NCI-H1436 treated with DMSO at 0.1 percent for 48 hours (cell line): ENCODE measurements at regions not wholly inside any gene's neighbourhood (a gene's known extent, or its start where the extent isn't known, plus 50 kb on each side); places are given as distances from the start of the nearest gene placed in this dataset.

Experiments used
- DNase-seq: peaks from one replicate; lab custom pipeline; 2025; lab: John Stamatoyannopoulos, UW

DNA sequence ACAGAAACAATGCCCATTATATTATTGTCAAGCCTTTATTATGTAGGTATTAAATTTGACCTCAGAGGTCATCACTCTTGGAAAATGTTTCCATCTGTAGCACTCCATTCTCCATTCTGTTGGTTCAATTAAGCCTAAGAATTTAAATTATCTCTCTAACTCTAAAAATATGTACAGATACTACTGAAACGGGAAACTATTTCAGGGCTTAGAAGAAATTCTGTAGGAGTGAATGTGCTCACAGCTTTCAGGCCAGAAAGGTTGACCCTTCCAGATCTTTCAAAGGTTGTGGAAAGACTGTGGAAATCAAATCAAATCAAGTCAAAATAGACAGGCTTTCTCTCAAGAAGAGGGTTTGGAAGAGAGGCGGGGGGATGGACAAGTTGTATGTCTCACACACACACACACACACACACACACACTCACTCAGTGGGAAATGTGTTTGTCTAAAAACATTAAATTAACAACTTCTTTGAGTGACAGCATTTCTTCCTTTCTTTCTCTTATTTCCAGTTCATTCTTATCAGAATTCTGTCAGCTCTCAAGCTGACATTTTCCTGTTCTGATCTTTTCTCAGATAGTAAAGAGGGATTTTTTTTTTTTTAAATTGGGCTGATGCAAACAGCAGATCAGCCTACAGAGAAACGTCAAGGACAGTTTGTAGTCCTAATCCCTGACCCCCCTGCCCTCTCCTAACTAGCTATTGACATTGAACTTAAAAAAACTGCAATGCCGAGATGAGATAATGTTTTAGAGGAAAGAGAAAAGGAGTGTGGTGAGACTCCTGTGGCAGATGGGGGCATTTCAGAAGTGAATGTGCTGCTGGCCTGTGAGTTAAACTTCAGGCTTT is 139.0 kb upstream of the ZFHX3 start:
- DNase-seq: no peak

DNA sequence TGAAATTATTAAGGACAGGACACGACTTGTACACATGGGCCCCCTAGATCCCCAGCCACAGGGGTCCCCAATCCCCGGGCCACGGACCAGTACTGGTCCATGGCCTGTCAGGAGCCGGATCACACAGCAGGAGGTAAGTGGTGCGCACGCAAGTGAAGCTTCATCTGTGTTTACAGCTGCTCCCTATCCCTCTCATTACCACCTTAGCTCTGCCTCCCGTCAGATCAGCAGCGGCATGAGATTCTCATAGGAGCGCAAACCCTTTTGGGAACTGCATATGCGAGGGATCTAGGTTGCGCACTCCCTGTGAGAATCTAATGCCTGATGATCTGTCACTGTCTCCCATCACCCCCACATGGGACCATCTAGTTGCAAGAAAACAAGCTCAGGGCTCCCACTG is 137.8 kb upstream of the ZFHX3 start:
- DNase-seq: no peak

DNA sequence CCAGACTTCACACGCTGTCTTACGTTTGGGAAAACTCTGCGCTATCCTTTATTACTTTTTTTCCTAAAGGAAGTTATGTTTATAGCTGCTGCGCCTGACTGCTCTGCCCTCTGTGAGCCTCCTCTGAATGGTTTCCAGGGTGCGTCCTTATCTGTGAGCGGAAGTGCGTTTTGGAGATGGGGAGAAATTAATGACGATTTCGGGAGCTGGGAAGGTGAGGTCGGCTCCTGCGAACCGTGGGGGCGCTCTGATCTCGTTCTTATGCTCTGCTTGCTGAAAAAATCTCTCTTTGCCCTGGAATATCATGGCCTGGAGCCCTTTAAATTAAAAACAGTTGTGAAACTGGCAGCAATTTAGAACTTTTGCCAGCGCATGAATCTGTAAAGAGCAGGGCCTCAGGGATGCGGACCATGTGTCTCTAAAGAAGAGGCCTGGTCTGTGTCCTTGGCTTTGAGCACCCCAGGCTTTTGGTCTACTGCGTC is 135.7 kb upstream of the ZFHX3 start:
- no peak for DNase-seq

DNA sequence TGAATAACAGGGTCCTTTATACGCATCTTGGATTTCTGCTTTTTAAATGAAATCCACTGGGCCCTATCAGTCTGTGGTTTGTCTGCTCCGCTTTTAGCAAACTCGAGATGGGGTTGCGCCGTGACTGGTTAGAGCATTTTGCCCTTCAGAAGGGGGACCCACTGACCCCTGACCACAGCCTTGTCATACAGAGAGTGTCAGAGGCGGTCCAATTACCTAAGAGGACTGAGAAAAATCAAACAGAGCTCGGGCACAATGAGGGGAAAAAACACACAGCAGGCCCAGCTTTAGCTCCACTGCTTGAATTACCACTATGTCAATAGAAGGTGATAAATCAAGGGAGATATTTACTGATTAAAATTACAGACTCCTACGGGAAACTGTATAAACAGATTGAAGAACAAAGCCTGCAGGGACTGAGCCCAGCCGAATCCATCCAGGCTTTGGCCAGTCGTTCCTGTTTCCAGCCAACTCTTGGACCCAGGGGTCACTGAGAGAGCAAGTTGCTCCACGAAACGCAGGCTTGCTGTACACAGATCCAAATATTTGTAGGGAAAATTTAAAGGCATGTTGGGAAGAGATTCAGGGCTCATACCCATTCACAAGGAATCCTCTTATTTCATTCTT is 131.9 kb upstream of the ZFHX3 start:
- DNase-seq: no peak

DNA sequence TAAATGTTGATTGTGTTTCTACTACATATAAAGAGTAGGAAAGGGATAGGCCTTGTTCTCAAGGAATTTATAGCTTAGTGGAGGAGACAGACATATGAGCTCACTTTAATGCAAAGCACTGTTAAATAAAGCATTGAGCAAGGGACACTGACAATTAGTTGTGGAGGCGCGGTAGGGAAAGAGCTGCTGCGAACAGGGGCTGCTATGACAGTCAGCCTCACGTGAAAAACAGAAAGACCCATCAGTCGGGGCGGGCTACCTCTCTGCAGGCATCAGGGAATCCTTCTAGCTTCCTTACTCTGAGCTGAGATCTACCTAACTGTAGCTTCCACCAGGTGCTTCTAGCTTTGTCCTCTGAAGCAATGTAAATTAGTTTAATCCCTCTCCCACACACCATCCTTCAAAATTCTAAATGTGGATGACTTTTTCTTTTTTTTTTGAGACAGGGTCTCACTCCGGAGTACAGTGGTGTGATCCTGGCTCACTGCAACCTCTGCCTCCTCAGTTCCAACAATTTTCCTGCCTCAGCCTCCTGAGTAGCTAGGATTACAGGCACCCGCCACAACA is 129.9 kb upstream of the ZFHX3 start:
- DNase-seq: no peak

DNA sequence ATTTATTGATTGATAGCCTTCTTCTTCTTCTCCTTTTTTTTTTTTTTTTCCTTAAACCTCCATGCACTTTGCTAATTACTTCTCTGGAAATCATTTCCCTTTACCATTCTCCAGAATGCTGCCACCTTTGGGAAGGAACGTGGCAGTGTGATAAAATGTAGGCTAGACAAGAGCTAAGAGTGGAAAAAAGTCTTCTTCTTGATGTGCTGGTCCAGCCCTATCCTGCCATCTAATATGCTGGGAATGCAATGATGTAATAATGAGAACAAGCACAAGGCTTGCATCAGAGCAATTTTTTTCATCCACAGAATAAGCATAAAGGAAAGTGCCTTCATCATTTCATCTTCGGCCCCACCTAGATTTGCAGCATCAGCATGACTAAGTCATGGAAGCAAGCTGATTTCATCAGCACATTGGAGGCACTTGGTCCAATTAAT is 128.7 kb upstream of the ZFHX3 start:
- no peak for DNase-seq

DNA sequence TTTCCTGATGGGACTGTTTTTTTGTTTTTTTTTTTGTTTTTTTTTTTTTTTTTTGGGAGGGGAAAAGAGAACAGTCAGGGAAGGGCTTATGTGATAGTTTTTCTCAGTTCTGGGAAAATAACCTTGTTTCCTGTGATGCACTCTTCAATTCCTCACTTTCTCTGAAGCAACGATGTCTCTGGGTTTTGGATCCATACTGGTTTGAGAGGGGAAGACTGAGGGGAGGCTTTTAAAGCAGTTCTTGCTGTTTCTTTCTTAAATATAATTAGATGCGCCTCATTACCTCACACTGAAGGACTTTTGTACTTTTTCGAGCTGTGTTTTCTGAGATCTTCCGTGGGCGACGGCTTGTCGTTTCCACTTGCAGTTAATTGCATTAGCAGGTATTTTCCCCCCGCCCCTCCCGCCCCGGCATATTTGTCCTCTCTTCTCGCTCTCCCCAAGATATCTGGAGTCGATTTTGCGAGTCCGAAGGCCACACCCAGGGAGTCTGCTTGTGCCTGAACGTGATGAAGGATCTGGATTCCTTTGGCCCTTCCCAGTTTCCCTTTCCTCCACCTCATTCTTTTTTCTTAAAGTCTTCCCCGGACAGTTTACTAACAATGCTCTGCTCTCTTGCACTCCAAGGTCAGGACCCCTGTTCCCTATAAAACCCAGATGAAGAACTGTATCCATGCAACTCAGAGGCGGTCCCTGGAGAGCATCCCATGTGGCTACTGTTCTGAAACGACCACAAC is 125.2 kb upstream of the ZFHX3 start:
- DNase-seq: no peak

DNA sequence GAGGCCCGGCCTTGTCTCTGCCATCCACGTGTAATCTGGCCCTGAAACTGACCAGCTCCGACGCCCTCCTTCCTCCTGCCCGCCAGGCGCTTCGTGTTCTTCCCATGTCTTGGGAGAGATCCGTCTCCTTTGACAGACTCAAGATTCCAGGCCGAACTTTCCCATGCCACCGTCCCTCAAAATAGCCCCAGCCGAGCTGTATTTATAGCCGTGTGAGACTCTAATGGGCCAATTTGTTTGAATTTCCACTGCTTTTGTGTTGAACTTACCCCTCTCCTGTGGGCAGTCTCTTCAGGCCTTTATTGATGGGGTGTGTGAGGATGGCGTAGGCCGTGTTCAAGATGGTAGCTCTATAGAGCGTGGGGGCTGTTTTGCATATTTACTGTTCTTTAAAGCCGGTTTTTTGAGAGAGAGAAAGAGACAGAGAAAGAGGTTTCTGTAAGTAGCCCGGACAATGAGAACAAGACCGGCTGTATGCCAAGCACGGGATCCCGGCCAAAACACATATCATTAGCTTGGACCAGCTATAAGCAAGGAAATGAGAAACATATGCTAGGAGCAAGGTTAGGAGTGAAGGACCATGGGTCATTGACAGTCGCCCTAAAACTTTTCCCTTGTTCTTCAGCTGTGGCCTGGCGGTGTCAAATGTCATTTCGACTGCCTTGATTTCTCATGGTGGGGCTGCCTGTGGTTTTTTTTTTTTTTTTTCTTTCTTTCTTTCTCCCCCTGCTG is 124.5 kb upstream of the ZFHX3 start:
- DNase-seq: peak; percentile 23

DNA sequence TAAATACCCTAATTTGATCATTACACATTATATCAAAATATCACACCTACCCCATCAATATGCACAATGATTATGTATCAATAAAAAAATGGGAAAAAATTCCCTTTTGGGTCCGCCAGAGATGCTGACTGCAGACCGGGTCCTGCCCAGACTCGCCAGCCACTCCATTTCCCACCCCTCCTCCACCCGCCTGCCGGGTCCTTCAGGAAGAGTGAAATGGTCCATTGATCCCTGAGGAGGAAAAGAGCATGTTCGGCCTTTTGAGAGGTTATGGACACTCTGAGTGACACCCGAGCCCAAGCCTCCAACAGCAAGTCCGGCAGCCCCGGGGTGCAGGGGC is 123.9 kb upstream of the ZFHX3 start:
- no peak for DNase-seq

DNA sequence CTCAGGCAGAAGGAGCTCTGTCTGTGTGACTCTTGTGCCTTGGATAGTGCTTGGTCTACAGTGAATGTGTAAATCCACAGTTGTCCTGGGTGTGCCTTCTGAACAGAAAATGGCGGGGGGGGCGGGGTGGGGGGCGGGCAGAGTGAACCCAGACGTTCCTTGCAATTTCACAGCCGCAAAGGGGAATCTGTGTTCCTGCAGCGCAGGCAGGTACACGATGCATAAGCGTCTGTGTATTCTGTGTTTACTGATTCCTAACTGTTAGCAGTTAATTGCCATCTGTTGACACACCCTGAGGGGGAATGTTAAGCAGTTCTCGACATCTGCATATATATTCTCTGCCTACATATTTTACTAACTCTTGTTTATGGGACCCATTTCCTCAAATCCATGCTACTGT is 123.5 kb upstream of the ZFHX3 start:
- no peak for DNase-seq

DNA sequence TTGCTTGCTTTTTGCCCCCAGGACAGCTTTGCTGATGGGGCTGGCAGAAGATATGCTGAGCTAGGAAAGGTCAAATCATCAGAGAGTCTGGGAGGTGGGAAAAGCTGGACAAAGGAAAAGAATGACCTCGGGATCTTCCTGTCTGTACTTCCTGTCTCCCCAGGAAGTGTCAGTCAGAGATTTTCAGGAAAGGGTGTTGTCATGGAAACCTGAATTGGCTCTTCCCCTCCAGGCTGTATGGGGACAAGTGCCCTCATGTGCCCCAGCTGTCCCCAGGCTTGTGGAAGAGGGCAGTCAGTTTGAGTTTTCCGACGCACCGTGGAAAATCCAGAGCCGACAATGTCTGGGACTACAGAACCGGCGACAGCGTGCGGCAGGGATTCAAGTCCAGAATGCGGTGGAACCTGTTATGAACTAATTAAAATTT is 122.7 kb upstream of the ZFHX3 start:
- no peak for DNase-seq

DNA sequence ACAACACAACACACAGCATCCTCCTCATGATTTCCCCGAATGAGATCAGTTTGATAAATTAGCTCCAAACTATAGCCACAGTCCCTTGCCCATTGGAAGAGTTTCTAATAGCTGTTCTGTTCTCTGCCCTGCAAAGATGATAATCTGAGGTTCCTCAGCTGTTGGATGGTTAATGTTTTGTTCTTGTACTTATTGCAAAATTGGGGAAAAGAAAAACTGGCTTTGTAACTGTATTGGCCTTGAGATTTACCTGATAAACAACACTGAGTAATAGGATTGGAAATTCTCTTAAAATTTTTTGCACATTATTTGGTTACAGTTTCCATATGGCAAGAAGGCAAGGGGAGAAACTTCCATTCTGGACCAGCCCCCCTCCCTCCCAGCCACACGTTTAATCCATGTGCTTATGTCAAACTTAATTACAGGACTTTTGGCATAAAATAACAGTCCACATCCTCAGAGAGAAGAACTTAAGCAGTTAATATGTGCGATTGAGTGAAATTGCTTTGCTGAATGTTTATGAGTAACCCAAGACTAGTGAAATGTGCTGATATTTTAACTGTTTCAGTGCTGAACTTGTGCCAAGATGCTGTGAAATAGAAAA is 119.1 kb upstream of the ZFHX3 start:
- no peak for DNase-seq

DNA sequence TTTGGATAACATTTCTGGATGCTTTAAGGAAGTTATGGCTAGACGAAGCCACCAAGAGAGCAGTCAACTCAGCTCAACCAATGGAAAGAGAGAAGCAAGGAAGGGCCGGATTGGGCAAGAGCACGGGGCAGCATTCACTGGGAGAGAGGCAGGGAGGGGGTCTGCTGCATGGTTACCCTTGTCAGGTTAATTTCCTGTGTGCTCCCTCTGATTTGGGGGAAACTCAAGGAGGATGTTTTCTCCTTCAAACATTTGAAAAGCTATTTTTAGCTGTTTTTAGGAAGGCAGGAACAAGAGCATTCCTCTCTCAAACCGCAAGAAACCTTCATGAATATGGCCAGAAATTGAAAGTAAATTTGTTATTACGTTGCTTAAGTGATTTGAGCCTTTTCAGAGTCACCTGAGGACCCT is 118.5 kb upstream of the ZFHX3 start:
- DNase-seq: no peak

DNA sequence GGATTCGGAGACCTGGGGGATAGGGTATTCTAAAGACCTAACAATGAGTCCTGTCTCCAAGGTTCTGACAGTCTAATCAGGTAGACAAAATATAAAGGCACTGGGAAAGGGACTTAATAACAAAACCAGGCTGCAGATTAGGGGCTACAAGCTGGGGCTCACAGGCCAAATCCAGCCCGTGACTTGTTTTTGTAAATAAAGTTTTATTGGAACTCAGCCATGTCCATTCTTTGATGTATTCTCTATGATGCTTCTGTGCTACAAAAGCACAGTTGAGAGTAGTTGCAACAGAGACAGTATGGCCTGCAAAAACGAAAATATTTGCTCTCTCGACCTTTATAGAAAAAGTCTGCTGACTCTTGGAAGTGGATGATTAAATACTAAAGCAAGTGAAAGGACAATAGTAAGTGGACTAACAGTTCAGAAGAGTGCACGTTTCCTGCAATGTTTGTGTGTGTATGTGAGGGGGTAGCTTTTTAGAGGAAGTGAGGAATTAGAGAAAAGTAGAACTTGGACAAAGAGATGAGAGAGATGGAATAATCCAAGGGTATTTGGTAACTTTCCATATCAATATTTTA is 115.4 kb upstream of the ZFHX3 start:
- no peak for DNase-seq

DNA sequence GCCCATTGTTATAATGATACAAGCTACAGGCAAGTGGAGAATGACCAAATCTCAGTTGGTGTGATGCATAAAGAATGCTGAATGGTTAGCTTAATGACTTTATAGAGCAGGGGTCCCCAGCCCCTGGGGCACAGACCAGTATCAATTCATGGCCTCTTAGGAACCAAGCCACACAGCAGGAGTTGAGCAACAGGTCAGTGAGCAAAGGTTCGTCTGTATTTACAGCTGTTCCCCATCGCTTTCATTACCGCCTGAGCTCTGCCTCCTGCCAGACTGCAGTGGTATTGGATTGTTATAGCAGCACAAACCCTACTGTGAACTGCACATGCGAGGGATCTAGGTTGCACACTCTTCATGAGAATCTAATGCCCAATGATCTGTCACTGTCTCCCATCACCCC is 114.0 kb upstream of the ZFHX3 start:
- no peak for DNase-seq

DNA sequence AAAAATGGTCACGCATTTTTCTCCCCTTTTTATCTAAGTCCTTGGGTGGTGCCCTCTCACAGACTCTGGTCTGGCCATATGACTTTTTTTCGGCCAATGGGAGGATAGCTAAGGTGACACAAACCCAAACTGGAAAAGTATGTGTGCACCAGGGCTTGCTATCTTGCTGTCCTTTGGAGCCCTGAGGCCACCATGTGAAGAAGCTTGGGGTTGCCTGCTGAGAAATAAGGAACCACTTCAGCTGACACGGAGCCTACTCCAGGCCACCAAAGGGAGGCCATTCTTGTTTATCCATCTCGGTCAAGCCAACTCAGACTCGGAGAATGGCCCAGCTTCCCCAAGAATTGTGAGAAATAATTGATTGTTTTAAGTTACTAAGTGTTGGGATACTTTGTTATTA is 111.4 kb upstream of the ZFHX3 start:
- no peak for DNase-seq

DNA sequence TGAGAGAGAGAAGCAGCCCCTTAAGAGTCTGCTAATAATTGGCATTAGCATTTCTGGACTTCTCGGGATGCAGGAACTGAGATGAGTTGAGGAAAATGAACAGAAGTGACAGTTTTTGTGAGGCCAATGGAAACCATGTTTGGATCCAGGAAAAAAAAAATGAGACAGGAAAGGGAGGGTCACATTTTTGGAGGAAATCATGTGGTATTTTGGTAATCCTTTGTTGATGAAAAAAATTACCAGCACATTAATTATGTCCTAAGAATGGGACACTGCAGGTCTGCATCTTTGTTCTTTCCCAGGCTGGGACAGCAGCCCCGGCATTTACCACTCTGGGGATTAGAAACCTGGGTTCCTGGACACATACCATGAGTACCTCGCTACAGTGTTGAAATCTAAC is 109.9 kb upstream of the ZFHX3 start:
- no peak for DNase-seq

DNA sequence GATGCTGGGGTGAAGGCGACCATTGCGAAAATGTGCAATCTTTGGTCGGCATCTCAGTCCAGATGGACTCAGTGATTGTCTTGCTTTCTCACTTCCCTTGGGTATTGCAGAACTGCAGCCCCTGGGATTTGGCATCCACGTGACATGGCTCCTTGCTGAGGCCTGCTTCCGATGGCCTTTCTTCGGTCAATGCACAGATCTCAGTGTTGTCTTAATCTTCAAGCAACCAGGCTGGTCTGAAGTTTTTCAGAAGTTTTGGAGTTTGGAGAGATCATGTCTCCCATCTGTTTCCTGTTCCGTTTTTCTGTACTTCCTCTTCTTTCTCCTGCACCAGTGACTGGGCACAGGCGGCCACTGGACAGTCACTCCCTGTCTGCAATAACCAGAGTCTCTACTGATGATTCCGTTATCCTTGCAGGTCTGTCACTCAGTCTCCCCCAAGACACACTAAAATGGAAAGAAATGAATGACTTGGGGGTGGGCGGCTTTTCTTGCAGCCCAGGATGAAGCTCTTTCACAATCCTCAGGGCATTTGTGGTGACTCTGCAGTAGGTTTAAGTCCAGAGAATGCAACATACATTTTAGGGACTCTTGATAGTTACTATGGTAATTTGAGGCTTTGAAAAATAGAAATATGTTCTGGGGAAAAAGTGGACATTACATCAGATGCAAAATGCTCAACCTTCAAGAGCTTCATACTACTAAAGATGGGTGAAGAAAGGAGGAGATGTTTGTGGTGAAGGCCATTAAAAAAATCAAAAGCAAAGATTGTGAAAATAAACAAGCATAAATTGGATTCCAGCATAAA is 106.3 kb upstream of the ZFHX3 start:
- DNase-seq: no peak

DNA sequence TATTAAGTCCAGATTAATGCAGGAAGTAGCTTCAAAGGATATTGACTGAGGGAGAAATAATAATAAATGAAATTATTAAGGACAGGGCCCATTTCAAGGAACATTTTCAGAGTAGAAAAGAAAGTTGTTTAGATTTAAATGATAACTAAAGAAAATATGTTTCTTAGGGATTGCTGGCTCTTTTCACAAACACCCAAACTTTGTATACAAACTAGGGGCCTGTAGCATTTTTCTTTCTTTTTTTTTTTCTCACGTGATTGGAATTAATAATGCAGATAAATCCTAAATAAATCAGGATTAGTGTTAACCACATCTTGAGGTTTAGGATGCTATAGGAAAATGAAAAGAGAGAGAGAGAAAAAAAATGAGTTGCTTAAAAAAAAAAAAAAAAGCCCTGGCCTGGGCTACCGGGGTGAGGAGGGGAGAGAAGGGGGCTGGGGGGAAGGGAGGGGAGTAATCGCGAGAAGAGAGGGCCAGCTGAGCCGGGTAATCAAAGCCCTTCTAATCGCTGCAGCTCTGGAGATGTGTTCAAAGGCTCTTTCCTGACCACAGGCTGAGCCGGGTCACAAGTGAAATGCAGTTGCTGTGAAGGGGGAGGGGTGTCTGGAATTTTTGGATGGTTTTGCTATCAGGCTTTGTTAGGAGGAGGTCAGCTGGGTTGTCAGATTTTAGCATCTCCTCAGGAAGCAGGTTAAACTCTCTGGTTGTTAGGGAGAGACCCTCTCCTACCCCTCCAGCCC is 104.6 kb upstream of the ZFHX3 start:
- no peak for DNase-seq

DNA sequence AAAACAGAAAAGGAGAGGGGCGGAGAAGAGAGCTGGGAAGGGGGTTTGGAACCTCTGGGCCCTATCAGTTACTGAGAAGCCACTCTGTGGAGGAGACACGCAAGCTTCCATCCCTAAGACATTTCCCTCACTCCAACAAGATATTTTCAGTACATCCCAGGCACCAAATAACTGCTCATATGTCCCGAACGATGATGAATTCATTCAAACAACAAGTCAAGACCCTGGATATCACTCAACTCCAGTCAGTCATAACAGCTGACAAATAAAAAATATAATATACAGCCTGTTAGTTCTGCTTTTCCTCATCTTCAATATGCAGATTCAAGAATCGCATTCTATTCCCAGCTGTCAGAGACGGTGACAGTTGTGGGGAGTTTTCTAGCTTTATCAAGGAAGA is 104.0 kb upstream of the ZFHX3 start:
- no peak for DNase-seq
